Mammary epithelial cell (primary cell): ENCODE measurements at regions not wholly inside any gene's neighbourhood (a gene's known extent, or its start where the extent isn't known, plus 50 kb on each side); places are given as distances from the start of the nearest gene placed in this dataset.

Experiments
- CTCF ChIP-seq, 2 donors: IDR thresholded peaks in 1 of 2; conservative IDR thresholded peaks in 1 of 2; 2 replicates each; pipeline ENCODE4 v1.5.1; 2011 to 2012; ENCODE audit warnings: inconsistent platforms in 2 of 2, low read length in 2 of 2, mild to moderate bottlenecking in 2 of 2, control low read depth in 1 of 2, low read depth in 1 of 2; ENCODE audit not compliant: insufficient read depth in 1 of 2; ENCODE audit errors: extremely low read depth in 1 of 2
- EZH2 ChIP-seq: IDR thresholded peaks from 2 replicates; pipeline ENCODE4 v1.6.1; 2012; ENCODE audit warnings: low read length, inconsistent platforms, borderline replicate concordance

- TF ChIP-seq CTCF (conservative IDR thresholded peaks at IDR 0.05 in 1 of 2, IDR thresholded peaks at IDR 0.05 in 1 of 2; ENCODE audit: extremely low read depth in 1 of 2, insufficient read depth in 1 of 2, low read depth in 1 of 2, low read length in 2 of 2) (no peak), EZH2 (no peak)
Measured at GRCh38 chr9:14530841-14531240, 162.4 kb downstream of the ZDHHC21 start.
